A172 (cell line): ENCODE measurements at regions not wholly inside any gene's neighbourhood (a gene's known extent, or its start where the extent isn't known, plus 50 kb on each side); places are given as distances from the start of the nearest gene placed in this dataset.
"Not testable (repeated sequence)": the region's sequence is repeated elsewhere in the genome, so short reads cannot be mapped to it uniquely, and the experiment has no call there.

Experiments
- DNase-seq: peaks from one replicate; pipeline ENCODE4 v3.0.0-alpha.2; 2015; ENCODE audit warnings: low spot score

GRCh38 chr10:23955456-23956225 lies 253.3 kb upstream of the KIAA1217 start:
- DNase-seq: no peak

GRCh38 chr10:23965123-23965522 lies 243.8 kb upstream of the KIAA1217 start:
- DNase-seq: no peak

- DNase-seq: no peak
These were observed 243.1 kb upstream of the KIAA1217 start for GRCh38 chr10:23965880-23966279.

- DNase-seq: no peak
These were observed 242.4 kb upstream of the KIAA1217 start for GRCh38 chr10:23966504-23967051.

GRCh38 chr10:23968301-23968700 lies 240.6 kb upstream of the KIAA1217 start:
- peak; percentile 21 for DNase-seq

- DNase-seq: no peak
These were observed 234.1 kb upstream of the KIAA1217 start for GRCh38 chr10:23974746-23975272.

GRCh38 chr10:23975431-23975830 lies 233.5 kb upstream of the KIAA1217 start:
- no peak for DNase-seq

GRCh38 chr10:23976275-23976674 lies 232.7 kb upstream of the KIAA1217 start:
- DNase-seq: no peak

GRCh38 chr10:23978317-23978716 lies 230.6 kb upstream of the KIAA1217 start:
- no peak for DNase-seq

- DNase-seq: no peak
These were observed 228.8 kb upstream of the KIAA1217 start for GRCh38 chr10:23980094-23980493.

- no peak for DNase-seq
These were observed 227.2 kb upstream of the KIAA1217 start for GRCh38 chr10:23981520-23982309.

- not testable (repeated sequence) for DNase-seq
These were observed 224.5 kb upstream of the KIAA1217 start for GRCh38 chr10:23984405-23984804.

GRCh38 chr10:23988006-23988405 lies 220.9 kb upstream of the KIAA1217 start:
- DNase-seq: no peak

GRCh38 chr10:23994459-23995046 lies 214.4 kb upstream of the KIAA1217 start:
- peak; percentile 47 for DNase-seq

GRCh38 chr10:23999445-23999844 lies 209.5 kb upstream of the KIAA1217 start:
- DNase-seq: no peak

GRCh38 chr10:24000271-24000813 lies 208.6 kb upstream of the KIAA1217 start:
- DNase-seq: no peak

GRCh38 chr10:24006741-24007140 lies 202.2 kb upstream of the KIAA1217 start:
- no peak for DNase-seq

- DNase-seq: no peak
These were observed 201.6 kb upstream of the KIAA1217 start for GRCh38 chr10:24007359-24007758.

GRCh38 chr10:24008164-24009091 lies 200.5 kb upstream of the KIAA1217 start:
- peak; percentile 39 for DNase-seq

- DNase-seq: no peak
These were observed 199.8 kb upstream of the KIAA1217 start for GRCh38 chr10:24009115-24009514.

GRCh38 chr10:24009736-24010135 lies 199.2 kb upstream of the KIAA1217 start:
- DNase-seq: no peak
